IMR-90 (cell line): ENCODE measurements at regions not wholly inside any gene's neighbourhood (a gene's known extent, or its start where the extent isn't known, plus 50 kb on each side); places are given as distances from the start of the nearest gene placed in this dataset.

ENCODE experiments used
- ATAC-seq: fragments of 200-7000 bp; cut with Tn5 transposase; 2 replicates; pipeline ENCODE4 v1.9.1; 2020; ENCODE audit warnings: low read depth, mild to moderate bottlenecking, moderate library complexity
- BruUV-seq: library from RNA; stranded (reverse); fragments of 400-500 nt; replicated peaks from 2 replicates; lab custom pipeline; 2021; lab: Mats Ljungman, UMichigan
- CTCF ChIA-PET: fragments of 300-600 bp; formaldehyde crosslinking; extraction: SDS; loops from one replicate; lab custom pipeline; 2021; ENCODE audit warnings: antibody characterized with exemption; lab: Yijun Ruan, JAX
- POLR2A ChIA-PET: fragments of 300-600 bp; sonication (Branson Sonifier 250); formaldehyde crosslinking; loops from one replicate; lab custom pipeline; 2022; ENCODE audit warnings: antibody characterized with exemption; ENCODE audit not compliant: unreplicated experiment; lab: Charles Lee
- DNase-seq: peaks from one replicate; pipeline ENCODE4 v3.0.0; 2013
- H2AFZ ChIP-seq: replicated peaks from 2 replicates; pipeline ENCODE3; 2013; ENCODE audit warnings: low read length, mild to moderate bottlenecking; ENCODE audit not compliant: poor library complexity
- H2AK5ac ChIP-seq: 2 replicates; pipeline ENCODE4 v1.6.1; 2013; ENCODE audit warnings: low read depth, low read length, inconsistent platforms
- H2AK9ac ChIP-seq: replicated peaks from 2 replicates; pipeline ENCODE3; 2013; ENCODE audit warnings: mild to moderate bottlenecking, low read depth, low read length, moderate library complexity; ENCODE audit not compliant: poor library complexity
- H2BK120ac ChIP-seq: 2 replicates; pipeline ENCODE4 v1.6.1; 2013; ENCODE audit warnings: low read depth, low read length, inconsistent platforms
- H2BK15ac ChIP-seq: 3 replicates; pipeline ENCODE4 v1.6.1; 2013; ENCODE audit warnings: low read depth, low read length, inconsistent platforms
- H2BK20ac ChIP-seq: 2 replicates; pipeline ENCODE4 v1.6.1; 2013; ENCODE audit warnings: low read depth, mild to moderate bottlenecking, inconsistent platforms, low read length, moderate library complexity
- H2BK5ac ChIP-seq: 2 replicates; pipeline ENCODE4 v1.6.1; 2013; ENCODE audit warnings: mild to moderate bottlenecking, low read depth, low read length, inconsistent platforms; ENCODE audit not compliant: poor library complexity, severe bottlenecking
- H3K14ac ChIP-seq: replicated peaks from 2 replicates; pipeline ENCODE4 v1.6.1; 2013; ENCODE audit warnings: low read depth, low read length, inconsistent platforms
- H3K18ac ChIP-seq: 2 replicates; pipeline ENCODE4 v1.6.1; 2013; ENCODE audit warnings: low read depth, low read length, control low read depth
- H3K23ac ChIP-seq: 2 replicates; pipeline ENCODE4 v1.6.1; 2013; ENCODE audit warnings: low read depth, low read length, inconsistent platforms
- H3K27ac ChIP-seq: 2 replicates; pipeline ENCODE4 v1.5.1; 2013; ENCODE audit warnings: mild to moderate bottlenecking, control low read depth, low read length; ENCODE audit not compliant: insufficient read depth
- H3K27me3 ChIP-seq: 2 replicates; pipeline ENCODE4 v1.6.1; 2013; ENCODE audit warnings: low read length; ENCODE audit not compliant: control insufficient read depth, insufficient read depth
- H3K36me3 ChIP-seq: 2 replicates; pipeline ENCODE4 v1.6.1; 2013; ENCODE audit warnings: low read length, mixed read lengths; ENCODE audit not compliant: control insufficient read depth, insufficient read depth
- H3K4ac ChIP-seq: 2 replicates; pipeline ENCODE4 v1.6.1; 2013; ENCODE audit warnings: low read depth, low read length, inconsistent platforms
- H3K4me1 ChIP-seq: 2 replicates; pipeline ENCODE4 v1.6.1; 2013; ENCODE audit warnings: low read length, mixed read lengths; ENCODE audit not compliant: control insufficient read depth, insufficient read depth
- H3K4me2 ChIP-seq: 2 replicates; pipeline ENCODE4 v1.6.1; 2013; ENCODE audit warnings: low read depth, mild to moderate bottlenecking, control low read depth, low read length, moderate library complexity
- H3K4me3 ChIP-seq: 2 replicates; pipeline ENCODE4 v1.5.1; 2013; ENCODE audit warnings: low read depth, mild to moderate bottlenecking, control low read depth, low read length, moderate library complexity; ENCODE audit not compliant: insufficient read depth
- H3K56ac ChIP-seq: 2 replicates; pipeline ENCODE4 v1.6.1; 2013; ENCODE audit warnings: low read length, inconsistent platforms; ENCODE audit not compliant: insufficient read depth; ENCODE audit errors: extremely low read depth
- H3K79me1 ChIP-seq, 2 experiments: 2 replicates each; pipeline ENCODE4 v1.6.1; 2013; ENCODE audit warnings: low read length in 2 of 2, inconsistent platforms in 1 of 2, low read depth in 1 of 2
- H3K9ac ChIP-seq: 2 replicates; pipeline ENCODE4 v1.6.1; 2013; ENCODE audit warnings: low read depth, low read length, control low read depth
- H3K9me1 ChIP-seq: 2 replicates; pipeline ENCODE4 v1.6.1; 2013; ENCODE audit warnings: low read length, inconsistent platforms; ENCODE audit not compliant: insufficient read depth
- H3K9me3 ChIP-seq: 2 replicates; pipeline ENCODE4 v1.6.1; 2013; ENCODE audit warnings: low read length; ENCODE audit not compliant: control insufficient read depth, insufficient read depth
- H4K20me1 ChIP-seq: 2 replicates; pipeline ENCODE4 v1.6.1; 2013; ENCODE audit warnings: low read length, inconsistent platforms; ENCODE audit not compliant: insufficient read depth
- H4K5ac ChIP-seq: 2 replicates; pipeline ENCODE4 v1.6.1; 2013; ENCODE audit warnings: mild to moderate bottlenecking, low read depth, low read length, control low read depth
- H4K8ac ChIP-seq, 2 experiments: 2 replicates each; pipeline ENCODE4 v1.6.1; 2013; ENCODE audit warnings: low read depth in 2 of 2, low read length in 2 of 2, control low read depth in 1 of 2, inconsistent platforms in 1 of 2
- H4K91ac ChIP-seq: 2 replicates; pipeline ENCODE4 v1.6.1; 2013; ENCODE audit warnings: low read depth, low read length, inconsistent platforms; ENCODE audit not compliant: insufficient read depth
- FOS ChIP-seq: fragments of 150-350 bp; IDR thresholded peaks from 2 replicates; pipeline ENCODE4 v1.6.1; 2016; ENCODE audit warnings: low read depth, low read length
- MAFK ChIP-seq: IDR thresholded peaks from 2 replicates; pipeline ENCODE4 v1.6.1; 2012; ENCODE audit warnings: low read depth, low read length, improper control_type of control experiment
- WGBS, 2 experiments: methylation state at CpG; one replicate each; pipeline versions ENCODE4 v1.1.5 to v1.1.7; 2013; ENCODE audit warnings: missing lambda C conversion rate in 2 of 2; ENCODE audit not compliant: insufficient read length in 1 of 2; ENCODE audit errors: extremely low coverage in 2 of 2; 5-methylcytosine and 5-hydroxymethylcytosine counted together
- dilution Hi-C: fragments of 300-500 bp; cut with HindIII; formaldehyde crosslinking; loops from one replicate; pipeline ENCODE4 v1.14.3; 2018; ENCODE audit warnings: low sequenced_read_pairs; ENCODE audit not compliant: unreplicated experiment
- in situ Hi-C: fragments of 300-500 bp; cut with MboI; formaldehyde crosslinking; loops from 3 replicates; pipeline ENCODE4 v1.14.3; 2019; ENCODE audit warnings: low sequenced_read_pairs, inconsistent platforms, mixed read lengths
- intact Hi-C: fragments of 100-400 bp; cut with micrococcal nuclease; formaldehyde crosslinking; loops from 2 replicates; pipeline ENCODE4 v1.10.0; 2022

GRCh38 chr2:239712755-239713154 lies 311.9 kb upstream of the HDAC4 start:
- H4K8ac ChIP-seq: no peak overlapping the region
- no peak overlapping the region for H3K9ac ChIP-seq
- no peak overlapping the region for H3K23ac ChIP-seq
- TF ChIP-seq FOS: no peak
- TF ChIP-seq MAFK: peak; percentile 67
- H3K18ac ChIP-seq: no peak overlapping the region
- ChIA-PET POLR2A (no interaction called here), CTCF (no interaction called here)
- H3K4me2 ChIP-seq: no peak overlapping the region
- ATAC-seq (no peak), DNase-seq (no peak)
- WGBS, 2 experiments: 70% methylated on average over 2 of the region's 3 CpGs; no CpG with 5 or more reads in 1 of the 2 experiments
- H2AK5ac ChIP-seq: no peak overlapping the region
- H4K91ac ChIP-seq: no peak overlapping the region
- H3K4me3 ChIP-seq: no peak overlapping the region
- intact Hi-C loops (no loop called here), dilution Hi-C loops (no loop called here), in situ Hi-C loops (no loop called here)
- H2BK15ac ChIP-seq: no peak overlapping the region
- H3K79me1 ChIP-seq: no peaks in the 10 kb centered on the region
- H2BK20ac ChIP-seq: no peak overlapping the region
- H3K56ac ChIP-seq: no peak overlapping the region
- H2AFZ ChIP-seq: no peak overlapping the region
- H3K9me3 ChIP-seq: peaks cover 32% of the 10 kb centered on the region
- H2AK9ac ChIP-seq: no peak overlapping the region
- no peaks in the 10 kb centered on the region for H4K20me1 ChIP-seq
- no peaks in the 10 kb centered on the region for H3K36me3 ChIP-seq
- H3K27ac ChIP-seq: no peak overlapping the region
- H2BK120ac ChIP-seq: no peak overlapping the region
- H3K27me3 ChIP-seq: no peaks in the 10 kb centered on the region
- no peak overlapping the region for H3K14ac ChIP-seq
- H3K9me1 ChIP-seq: no peaks in the 10 kb centered on the region
- H4K5ac ChIP-seq: no peak overlapping the region
- H3K4ac ChIP-seq: no peak overlapping the region
- no TSS peak for BruUV-seq
- no peak overlapping the region for H2BK5ac ChIP-seq
- no peaks in the 10 kb centered on the region for H3K4me1 ChIP-seq
